ENCODE measurements at regions not wholly inside any gene's neighbourhood (a gene's known extent, or its start where the extent isn't known, plus 50 kb on each side); places are given as distances from the start of the nearest gene placed in this dataset.

DNA sequence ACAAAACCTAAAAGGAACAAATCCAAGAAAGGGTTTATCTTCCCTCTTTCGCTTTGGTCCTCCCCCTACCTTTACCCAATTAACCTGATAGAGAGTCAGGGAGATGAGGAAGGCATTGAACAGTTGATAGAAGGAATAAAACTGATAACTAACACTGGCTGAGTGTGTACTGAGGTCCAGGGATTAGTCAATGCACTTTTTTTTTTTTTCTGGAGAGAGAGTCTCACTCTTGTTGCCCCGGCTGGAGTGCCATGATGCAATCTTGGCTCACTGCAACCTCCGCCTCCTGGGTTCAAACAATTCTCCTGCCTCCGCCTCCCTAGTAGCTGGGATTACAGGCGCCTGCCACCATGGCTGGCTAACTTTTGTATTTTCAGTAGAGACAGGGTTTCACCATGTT lies 250.2 kb upstream of the CWC22 start:
- Histone ChIP-seq H3K9me3 (no peaks in the 10 kb centered on the region), H3K27me3 (no peaks in the 10 kb centered on the region), H3K4me1 (no peaks in the 10 kb centered on the region), H3K36me3 (no peaks in the 10 kb centered on the region), H3K27ac (no peak overlapping the region), H3K4me3 (no peak overlapping the region)
- no peak for ATAC-seq
- TF ChIP-seq POLR2A (IDR thresholded peaks at IDR 0.05): no peak
- TF ChIP-seq, protein P1, sequence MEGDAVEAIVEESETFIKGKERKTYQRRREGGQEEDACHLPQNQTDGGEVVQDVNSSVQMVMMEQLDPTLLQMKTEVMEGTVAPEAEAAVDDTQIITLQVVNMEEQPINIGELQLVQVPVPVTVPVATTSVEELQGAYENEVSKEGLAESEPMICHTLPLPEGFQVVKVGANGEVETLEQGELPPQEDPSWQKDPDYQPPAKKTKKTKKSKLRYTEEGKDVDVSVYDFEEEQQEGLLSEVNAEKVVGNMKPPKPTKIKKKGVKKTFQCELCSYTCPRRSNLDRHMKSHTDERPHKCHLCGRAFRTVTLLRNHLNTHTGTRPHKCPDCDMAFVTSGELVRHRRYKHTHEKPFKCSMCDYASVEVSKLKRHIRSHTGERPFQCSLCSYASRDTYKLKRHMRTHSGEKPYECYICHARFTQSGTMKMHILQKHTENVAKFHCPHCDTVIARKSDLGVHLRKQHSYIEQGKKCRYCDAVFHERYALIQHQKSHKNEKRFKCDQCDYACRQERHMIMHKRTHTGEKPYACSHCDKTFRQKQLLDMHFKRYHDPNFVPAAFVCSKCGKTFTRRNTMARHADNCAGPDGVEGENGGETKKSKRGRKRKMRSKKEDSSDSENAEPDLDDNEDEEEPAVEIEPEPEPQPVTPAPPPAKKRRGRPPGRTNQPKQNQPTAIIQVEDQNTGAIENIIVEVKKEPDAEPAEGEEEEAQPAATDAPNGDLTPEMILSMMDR (IDR thresholded peaks at IDR 0.05): no peak
- 44% methylated on average over 3 of the region's 5 CpGs for WGBS (ENCODE audit: insufficient coverage, low coverage, low lambda C conversion rate, missing lambda C conversion rate)
- DNase-seq: no peak
- intact Hi-C loops (cut with DNase I): no loop called here

DNA sequence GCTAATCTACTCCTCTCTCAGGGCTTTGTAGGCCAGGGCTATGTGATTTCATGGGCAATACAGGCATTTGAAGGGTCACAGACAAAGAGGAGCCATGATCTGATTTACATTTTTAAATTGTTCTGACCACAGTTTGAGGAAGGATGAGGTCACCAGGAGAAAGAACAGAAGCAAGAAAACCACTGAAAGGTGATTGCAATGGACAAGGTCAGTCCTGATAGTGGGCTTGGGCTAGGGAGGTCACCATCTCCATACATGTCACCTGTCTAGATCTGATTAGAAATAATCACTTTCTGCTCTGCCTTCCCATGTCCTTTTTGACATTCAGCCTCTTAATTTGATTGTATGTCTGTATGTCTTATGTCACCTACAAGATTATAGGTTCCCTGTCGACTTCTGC lies 248.9 kb upstream of the CWC22 start:
- intact Hi-C loops (cut with DNase I): no loop called here
- Histone ChIP-seq H3K27me3 (no peaks in the 10 kb centered on the region), H3K36me3 (no peaks in the 10 kb centered on the region), H3K9me3 (no peaks in the 10 kb centered on the region), H3K4me3 (no peak overlapping the region), H3K4me1 (no peaks in the 10 kb centered on the region), H3K27ac (no peak overlapping the region)
- no peak for DNase-seq
- ATAC-seq: no peak
- no peak for TF ChIP-seq POLR2A (IDR thresholded peaks at IDR 0.05)
- 54% methylated on average over 1 of the region's 1 CpG for WGBS (ENCODE audit: insufficient coverage, low coverage, low lambda C conversion rate, missing lambda C conversion rate)

DNA sequence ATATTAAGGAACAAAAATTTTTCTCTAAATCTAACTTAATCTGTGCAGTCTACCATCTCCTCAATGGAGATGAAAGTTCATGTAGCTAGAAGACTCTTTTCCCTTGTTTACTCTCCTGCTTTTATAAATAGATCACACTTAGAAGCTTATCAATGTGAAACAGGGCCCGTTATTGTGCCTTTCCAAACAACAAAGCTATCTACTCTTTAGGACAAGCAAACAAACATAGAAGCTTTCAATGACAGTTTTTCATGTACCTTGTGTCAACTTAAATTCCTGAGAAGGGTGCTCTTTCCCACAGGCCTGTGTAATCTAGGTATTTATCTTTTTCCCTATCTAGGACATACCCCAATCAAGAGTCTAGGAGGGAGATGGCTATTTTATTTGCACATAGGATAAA lies 247.8 kb upstream of the CWC22 start:
- intact Hi-C loops (cut with DNase I): no loop called here
- H3K36me3 ChIP-seq: no peaks in the 10 kb centered on the region
- DNase-seq (no peak), ATAC-seq (no peak)
- H3K27ac ChIP-seq: no peak overlapping the region
- no peak overlapping the region for H3K4me3 ChIP-seq
- H3K4me1 ChIP-seq: no peaks in the 10 kb centered on the region
- H3K9me3 ChIP-seq: no peaks in the 10 kb centered on the region
- TF ChIP-seq, protein P1 (IDR thresholded peaks at IDR 0.05): no peak
- TF ChIP-seq POLR2A (IDR thresholded peaks at IDR 0.05): no peak
- 4% methylated on average over 1 of the region's 1 CpG for WGBS (ENCODE audit: insufficient coverage, low coverage, low lambda C conversion rate, missing lambda C conversion rate)
- no peaks in the 10 kb centered on the region for H3K27me3 ChIP-seq

DNA sequence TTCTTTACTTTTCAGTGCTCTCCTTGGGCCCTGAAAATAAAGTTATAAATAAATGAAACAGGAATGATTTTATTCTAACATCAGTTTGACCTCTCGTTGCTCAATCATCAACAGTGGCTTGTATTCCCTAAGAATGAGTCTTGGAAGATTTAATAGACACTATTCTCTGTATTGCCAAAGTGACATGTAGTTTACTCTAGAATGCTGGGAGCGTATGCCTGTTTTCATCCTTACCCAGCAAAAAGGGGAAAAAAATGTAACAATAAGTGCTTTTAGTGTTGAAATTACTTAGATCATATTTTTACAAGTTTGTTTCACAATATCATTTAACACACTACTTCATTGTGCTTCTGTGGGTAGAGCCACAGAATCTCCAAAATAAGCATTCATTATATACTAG lies 240.6 kb upstream of the CWC22 start:
- Histone ChIP-seq H3K9me3 (no peaks in the 10 kb centered on the region), H3K27ac (no peak overlapping the region), H3K27me3 (no peaks in the 10 kb centered on the region), H3K36me3 (no peaks in the 10 kb centered on the region), H3K4me1 (no peaks in the 10 kb centered on the region), H3K4me3 (no peak overlapping the region)
- TF ChIP-seq, protein P1 (IDR thresholded peaks at IDR 0.05): no peak
- TF ChIP-seq POLR2A (IDR thresholded peaks at IDR 0.05): no peak
- intact Hi-C loops (cut with DNase I): no loop called here
- DNase-seq: no peak
- ATAC-seq: no peak
- WGBS (ENCODE audit: insufficient coverage, low coverage, low lambda C conversion rate, missing lambda C conversion rate): 37% methylated on average over 2 of the region's 2 CpGs

DNA sequence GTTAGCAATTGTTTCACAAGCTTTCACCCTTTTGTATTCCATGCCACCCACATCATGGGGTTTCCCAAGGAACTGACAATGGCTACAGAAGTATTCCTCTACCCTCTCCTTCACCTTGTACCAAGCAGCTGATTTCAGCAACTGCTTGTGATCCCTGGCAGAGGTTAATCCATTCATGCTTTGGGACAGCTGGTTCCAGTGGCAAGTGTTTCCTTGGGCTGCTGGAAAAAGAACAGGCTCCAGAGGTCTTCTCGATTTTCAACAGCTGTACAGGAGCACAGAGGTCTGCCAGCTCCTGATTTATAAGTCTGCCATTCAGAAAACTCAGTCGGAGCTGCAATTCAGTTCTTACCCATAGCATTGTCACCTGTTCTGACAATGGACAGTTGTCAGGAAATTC lies 239.2 kb upstream of the CWC22 start:
- Histone ChIP-seq H3K4me1 (no peaks in the 10 kb centered on the region), H3K27me3 (no peaks in the 10 kb centered on the region), H3K4me3 (no peak overlapping the region), H3K36me3 (no peaks in the 10 kb centered on the region), H3K27ac (no peak overlapping the region), H3K9me3 (no peaks in the 10 kb centered on the region)
- no peak for TF ChIP-seq POLR2A (IDR thresholded peaks at IDR 0.05)
- TF ChIP-seq, protein P1 (IDR thresholded peaks at IDR 0.05): no peak
- DNase-seq (no peak), ATAC-seq (no peak)
- intact Hi-C loops (cut with DNase I): no loop called here
- 31% methylated on average over 2 of the region's 2 CpGs for WGBS (ENCODE audit: insufficient coverage, low coverage, low lambda C conversion rate, missing lambda C conversion rate)

Data from right lobe of liver (tissue), 6 donors.